ENCODE measurements at regions not wholly inside any gene's neighbourhood (a gene's known extent, or its start where the extent isn't known, plus 50 kb on each side); places are given as distances from the start of the nearest gene placed in this dataset.

DNA sequence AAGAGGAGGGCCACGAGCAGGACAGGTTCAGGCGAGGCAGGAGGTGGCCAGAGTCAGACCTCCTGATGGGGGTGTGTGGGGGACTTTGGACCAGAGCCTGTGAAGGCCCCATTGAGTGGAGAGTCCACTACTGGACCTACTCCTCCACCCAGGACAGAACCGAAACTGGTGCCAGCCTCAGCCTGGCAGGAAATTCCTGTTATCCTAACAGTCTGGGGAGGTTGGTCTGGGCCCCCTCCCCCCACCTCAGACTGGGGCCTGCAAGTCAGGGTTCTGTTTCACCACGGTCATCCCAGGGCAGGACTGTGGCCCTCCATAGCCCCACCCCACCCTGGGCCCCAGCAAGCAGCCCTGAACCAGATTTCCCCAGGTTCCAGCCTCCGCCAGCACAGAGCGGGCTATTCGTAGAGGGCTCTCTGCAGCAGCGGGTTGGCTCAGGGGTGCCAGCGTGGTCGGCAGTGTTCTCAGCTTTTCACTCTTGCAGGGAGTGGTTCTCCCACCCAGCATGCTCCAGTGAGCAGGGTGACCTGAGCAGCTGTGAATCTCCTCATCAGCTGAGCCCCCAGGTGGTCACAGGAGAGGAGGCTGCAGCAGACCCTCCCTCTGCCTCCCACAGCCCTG lies 217.3 kb downstream of the TBC1D2B start:
- no peak for TF ChIP-seq POLR2A (IDR thresholded peaks at IDR 0.05)
- TF ChIP-seq, protein P1, sequence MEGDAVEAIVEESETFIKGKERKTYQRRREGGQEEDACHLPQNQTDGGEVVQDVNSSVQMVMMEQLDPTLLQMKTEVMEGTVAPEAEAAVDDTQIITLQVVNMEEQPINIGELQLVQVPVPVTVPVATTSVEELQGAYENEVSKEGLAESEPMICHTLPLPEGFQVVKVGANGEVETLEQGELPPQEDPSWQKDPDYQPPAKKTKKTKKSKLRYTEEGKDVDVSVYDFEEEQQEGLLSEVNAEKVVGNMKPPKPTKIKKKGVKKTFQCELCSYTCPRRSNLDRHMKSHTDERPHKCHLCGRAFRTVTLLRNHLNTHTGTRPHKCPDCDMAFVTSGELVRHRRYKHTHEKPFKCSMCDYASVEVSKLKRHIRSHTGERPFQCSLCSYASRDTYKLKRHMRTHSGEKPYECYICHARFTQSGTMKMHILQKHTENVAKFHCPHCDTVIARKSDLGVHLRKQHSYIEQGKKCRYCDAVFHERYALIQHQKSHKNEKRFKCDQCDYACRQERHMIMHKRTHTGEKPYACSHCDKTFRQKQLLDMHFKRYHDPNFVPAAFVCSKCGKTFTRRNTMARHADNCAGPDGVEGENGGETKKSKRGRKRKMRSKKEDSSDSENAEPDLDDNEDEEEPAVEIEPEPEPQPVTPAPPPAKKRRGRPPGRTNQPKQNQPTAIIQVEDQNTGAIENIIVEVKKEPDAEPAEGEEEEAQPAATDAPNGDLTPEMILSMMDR (IDR thresholded peaks at IDR 0.05): no peak

Data from ovary (tissue), 3 donors.